GM19099 (cell line): ENCODE measurements at regions not wholly inside any gene's neighbourhood (a gene's known extent, or its start where the extent isn't known, plus 50 kb on each side); places are given as distances from the start of the nearest gene placed in this dataset.

Experiments
- POLR2A ChIP-seq: IDR thresholded peaks from 3 replicates; pipeline ENCODE4 v1.6.1; 2011; ENCODE audit warnings: low read depth; ENCODE audit not compliant: insufficient read length; ENCODE audit errors: extremely low read depth

GRCh38 chr6:134373282-134373922 lies 55.5 kb upstream of the SGK1 start:
- TF ChIP-seq POLR2A: no peak

DNA sequence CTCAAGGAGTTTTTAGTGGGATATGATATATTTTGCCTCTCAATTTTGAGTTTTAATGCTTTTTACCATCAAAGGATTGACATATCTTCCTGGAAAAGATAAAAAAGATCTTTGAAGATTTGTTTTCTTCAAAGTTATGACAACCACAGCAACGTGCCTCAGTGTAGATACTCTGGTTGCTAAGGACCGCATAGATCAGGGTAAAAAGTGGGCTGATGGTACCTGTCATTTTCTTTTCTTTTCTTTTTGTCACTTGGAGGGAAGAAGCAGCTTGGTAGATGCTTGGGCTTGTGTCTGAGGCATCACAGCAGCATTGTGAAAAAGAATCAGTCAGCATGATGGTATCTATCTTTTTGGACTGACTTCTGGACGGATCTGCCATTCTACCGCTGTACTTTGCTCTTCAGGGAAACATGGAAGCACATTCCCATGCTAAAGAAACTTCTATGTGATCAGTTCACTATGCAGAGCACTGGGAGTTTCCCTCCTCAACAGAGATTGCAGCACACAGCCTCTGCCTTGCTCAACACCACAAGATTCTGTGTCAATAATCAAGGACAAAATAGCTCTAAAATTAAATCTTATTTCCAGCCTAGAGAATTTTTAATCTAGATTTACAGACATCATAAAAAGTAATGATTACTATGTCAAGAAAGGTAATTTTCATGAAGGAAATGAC lies 54.8 kb upstream of the SGK1 start:
- TF ChIP-seq POLR2A: no peak

DNA sequence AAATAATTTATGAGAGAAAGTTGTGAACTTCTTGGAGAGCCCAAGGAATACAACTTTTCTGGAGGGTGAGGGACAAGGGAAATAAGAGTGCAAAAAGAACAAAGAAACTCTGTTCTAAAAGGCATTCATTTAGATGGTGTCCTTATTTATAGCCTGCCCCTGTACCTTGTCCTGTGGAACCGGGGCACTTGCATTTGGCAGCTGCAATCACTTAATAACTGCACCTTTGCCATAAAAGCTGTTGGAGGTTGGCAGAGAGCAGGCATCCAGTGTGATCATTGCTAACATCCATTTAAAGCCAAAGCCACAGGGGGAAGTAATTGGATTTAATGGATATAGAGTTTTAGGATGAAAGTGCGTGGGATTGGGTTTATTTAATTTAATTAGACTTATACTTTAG lies 50.8 kb upstream of the SGK1 start:
- no peak for TF ChIP-seq POLR2A
